Coronary artery (tissue), 2 donors: ENCODE measurements at regions not wholly inside any gene's neighbourhood (a gene's known extent, or its start where the extent isn't known, plus 50 kb on each side); places are given as distances from the start of the nearest gene placed in this dataset.
A peak's percentile ranks its signal among the peaks of the same experiment; 100 is the strongest.

ENCODE experiments used
- DNase-seq: peaks from one replicate; pipeline ENCODE4 v3.0.0-alpha.2; 2017; ENCODE audit warnings: low spot score
- H3K27ac ChIP-seq, 2 donors: fragments of 200-600 bp; sonication (generic); one replicate each; pipeline ENCODE4 v1.5.1; 2016 to 2019
- H3K4me3 ChIP-seq: fragments of 200-600 bp; sonication (generic); 2 replicates; pipeline ENCODE4 v1.5.1; 2016; ENCODE audit warnings: mild to moderate bottlenecking, moderate library complexity
- CTCF ChIP-seq: fragments of 200-600 bp; sonication (generic); IDR thresholded peaks from one replicate; pipeline ENCODE4 v1.5.1; 2019; ENCODE audit warnings: antibody characterized with exemption

- H3K4me3 ChIP-seq: no peak overlapping the region
- H3K27ac ChIP-seq: no peak overlapping the region
- no peak for DNase-seq
- TF ChIP-seq CTCF: no peak
Measured at GRCh38 chr2:40546439-40547191, 94.7 kb upstream of the SLC8A1 start.

GRCh38 chr2:40548521-40548920, 96.6 kb upstream of the SLC8A1 start:
- H3K4me3 ChIP-seq: no peak overlapping the region
- no peak overlapping the region for H3K27ac ChIP-seq
- no peak for DNase-seq
- no peak for TF ChIP-seq CTCF

GRCh38 chr2:40550085-40550484, 98.2 kb upstream of the SLC8A1 start:
- no peak for TF ChIP-seq CTCF
- Histone ChIP-seq H3K27ac (no peak overlapping the region), H3K4me3 (no peak overlapping the region)
- no peak for DNase-seq

- H3K4me3 ChIP-seq: no peak overlapping the region
- no peak for DNase-seq
- TF ChIP-seq CTCF: no peak
- no peak overlapping the region for H3K27ac ChIP-seq
Measured at GRCh38 chr2:40551081-40551480, 99.2 kb upstream of the SLC8A1 start.

- H3K4me3 ChIP-seq: no peak overlapping the region
- DNase-seq: no peak
- H3K27ac ChIP-seq: no peak overlapping the region
- peak; percentile 66 for TF ChIP-seq CTCF
Measured at GRCh38 chr2:40554665-40555294, 102.9 kb upstream of the SLC8A1 start.

- Histone ChIP-seq H3K27ac (no peak overlapping the region), H3K4me3 (no peak overlapping the region)
- no peak for TF ChIP-seq CTCF
- no peak for DNase-seq
Measured at GRCh38 chr2:40556293-40556692, 104.4 kb upstream of the SLC8A1 start.

- TF ChIP-seq CTCF: no peak
- DNase-seq: no peak
- H3K27ac ChIP-seq: no peak overlapping the region
- no peak overlapping the region for H3K4me3 ChIP-seq
Measured at GRCh38 chr2:40556739-40557138, 104.8 kb upstream of the SLC8A1 start.
